Fibroblast of the conjunctiva (primary cell): ENCODE measurements at regions not wholly inside any gene's neighbourhood (a gene's known extent, or its start where the extent isn't known, plus 50 kb on each side); places are given as distances from the start of the nearest gene placed in this dataset.
"Not testable (repeated sequence)": the region's sequence is repeated elsewhere in the genome, so short reads cannot be mapped to it uniquely, and the experiment has no call there.

Experiments
- DNase-seq: peaks from one replicate; pipeline ENCODE4 v3.0.0-alpha.2; 2010; ENCODE audit warnings: low read depth

DNA sequence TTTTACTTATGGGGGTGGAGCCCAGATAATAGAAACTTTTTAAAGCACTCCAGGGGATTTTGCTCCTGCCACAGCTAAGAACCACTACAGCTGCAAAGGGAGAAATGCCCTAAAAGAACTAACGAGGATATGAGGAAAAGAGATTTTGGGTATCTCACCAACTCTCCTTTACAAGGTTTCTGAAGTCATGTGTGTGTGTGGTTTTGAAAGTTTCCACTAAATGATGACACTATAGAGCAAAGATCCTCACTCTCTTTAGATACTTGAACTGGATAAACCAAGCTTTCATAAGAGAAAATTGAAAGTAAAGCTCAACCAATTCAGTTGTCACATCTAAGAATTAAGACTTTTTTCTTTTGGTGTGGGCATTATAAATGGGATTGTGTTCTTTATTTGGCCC, 455.3 kb upstream of the ALCAM start:
- DNase-seq, result no peak

GRCh38 chr3:104916971-104917370, 449.7 kb upstream of the ALCAM start:
- no peak for DNase-seq

DNA sequence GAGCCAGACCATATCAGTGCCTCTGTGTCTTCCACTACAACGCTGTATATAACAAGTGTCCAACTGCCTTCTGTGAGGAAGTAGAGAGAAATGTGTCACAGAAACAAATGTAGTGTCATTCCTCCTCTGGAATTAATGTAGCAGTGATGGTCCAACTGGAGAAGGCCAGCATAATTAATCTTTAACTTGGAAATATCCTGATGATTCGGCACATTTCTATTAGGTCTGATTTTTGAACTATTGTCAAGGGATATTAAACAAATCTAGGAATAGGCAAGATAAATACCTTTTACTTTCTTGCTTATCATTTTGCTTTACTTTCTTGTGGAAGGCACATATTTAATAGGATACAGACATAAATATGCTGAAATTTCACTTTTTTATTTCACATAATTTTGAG, 446.2 kb upstream of the ALCAM start:
- no peak for DNase-seq

DNA sequence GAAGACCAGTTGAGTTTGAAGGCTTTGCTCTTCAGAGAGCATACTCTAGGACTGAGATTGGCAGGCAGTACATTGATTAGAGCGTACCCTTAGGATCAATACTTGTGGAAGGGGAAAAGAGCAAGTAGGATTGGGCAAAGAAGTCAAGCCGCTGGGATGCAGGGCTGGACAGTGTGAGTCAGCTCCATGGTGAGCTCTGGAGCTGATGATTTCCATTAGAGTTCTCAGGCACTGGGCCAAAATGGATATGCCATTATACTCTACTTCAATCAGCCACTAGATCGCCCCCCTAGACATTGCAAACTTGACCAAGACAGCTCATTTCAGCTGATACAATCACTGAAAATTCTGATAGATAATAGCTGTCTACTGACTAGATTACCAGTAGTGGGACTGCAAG, 432.7 kb upstream of the ALCAM start:
- no peak for DNase-seq

GRCh38 chr3:104935613-104936012, 431.1 kb upstream of the ALCAM start:
- DNase-seq, result no peak

DNA sequence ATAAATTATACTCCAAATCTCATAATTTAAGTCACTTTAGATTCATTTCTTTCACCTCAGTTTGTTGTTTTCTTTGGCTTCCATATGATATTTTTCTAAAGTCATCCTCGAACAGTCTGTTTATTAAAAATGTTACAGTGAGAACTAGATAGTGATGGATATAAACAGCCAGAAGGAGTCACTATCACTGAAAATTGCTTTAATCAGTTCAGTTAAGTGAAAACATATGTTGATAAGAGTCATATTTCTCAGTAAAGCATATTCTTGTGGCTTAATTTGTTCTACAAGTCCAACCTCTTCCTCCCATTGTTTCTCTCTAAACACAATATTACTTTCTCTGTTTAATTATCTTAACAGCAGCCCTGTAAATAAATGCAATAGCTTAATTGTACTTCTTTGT, 427.5 kb upstream of the ALCAM start:
- DNase-seq, result no peak

GRCh38 chr3:104941785-104942184, 424.9 kb upstream of the ALCAM start:
- DNase-seq, result no peak

GRCh38 chr3:104943974-104944373, 422.7 kb upstream of the ALCAM start:
- DNase-seq, result no peak

GRCh38 chr3:104947943-104948342, 418.8 kb upstream of the ALCAM start:
- DNase-seq, result no peak

GRCh38 chr3:104949810-104950209, 416.9 kb upstream of the ALCAM start:
- not testable (repeated sequence) for DNase-seq

DNA sequence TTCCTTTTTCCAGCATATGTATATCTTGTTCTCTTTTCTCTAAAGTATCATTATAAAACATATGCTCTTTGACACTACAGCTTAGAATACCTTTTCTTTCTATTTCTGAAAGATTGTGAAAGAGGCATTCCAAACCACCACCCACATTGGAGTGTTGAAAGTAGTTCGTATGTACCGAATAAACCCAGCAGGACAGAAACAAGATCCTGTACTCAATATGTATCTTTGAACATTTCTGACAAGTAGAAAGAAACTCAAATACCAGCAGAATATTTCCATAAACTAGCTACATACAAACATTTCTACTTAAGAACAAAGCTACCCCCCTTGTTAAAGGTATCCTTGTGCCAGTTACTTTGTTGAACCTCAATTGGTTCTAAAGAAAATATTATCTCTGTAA, 415.3 kb upstream of the ALCAM start:
- DNase-seq, result peak; percentile 13

DNA sequence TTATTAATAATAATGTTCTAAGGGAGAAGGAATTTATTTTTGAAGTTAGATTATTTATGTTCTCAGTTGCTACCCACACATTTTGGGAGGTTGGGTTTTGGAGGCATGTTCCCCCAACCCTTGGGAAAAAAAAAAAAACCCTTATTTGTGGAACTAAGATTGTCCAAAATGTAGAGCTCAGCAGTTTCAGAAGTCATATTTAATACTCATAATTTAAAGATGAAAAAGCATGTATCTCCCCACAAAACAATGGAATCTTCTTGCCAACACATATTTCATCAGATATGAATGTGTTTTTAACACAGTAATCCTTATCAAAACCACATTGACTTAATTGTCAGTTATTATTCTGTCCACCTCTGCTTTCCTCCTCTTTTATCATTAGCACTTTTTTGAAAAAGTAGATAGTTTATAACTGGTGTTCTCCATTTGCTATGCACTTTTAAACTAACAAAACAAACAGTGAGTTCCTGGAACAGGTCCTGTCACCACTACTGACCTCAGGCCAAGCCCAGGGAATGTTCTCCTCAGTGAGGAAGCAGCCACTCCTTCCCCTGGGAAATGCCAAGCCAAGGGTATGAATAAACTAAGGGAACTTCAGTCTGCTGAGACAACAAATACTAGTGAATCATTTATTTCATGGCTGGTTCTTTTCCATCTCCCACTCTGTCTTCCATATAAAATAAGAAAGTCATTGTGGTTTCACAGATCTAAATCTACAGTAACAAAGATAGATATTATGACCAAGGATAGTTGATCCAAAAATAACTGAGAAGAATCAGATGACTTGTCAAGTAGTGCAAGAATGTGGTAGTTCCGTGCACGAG, 414.4 kb upstream of the ALCAM start:
- peak; percentile 44 for DNase-seq

DNA sequence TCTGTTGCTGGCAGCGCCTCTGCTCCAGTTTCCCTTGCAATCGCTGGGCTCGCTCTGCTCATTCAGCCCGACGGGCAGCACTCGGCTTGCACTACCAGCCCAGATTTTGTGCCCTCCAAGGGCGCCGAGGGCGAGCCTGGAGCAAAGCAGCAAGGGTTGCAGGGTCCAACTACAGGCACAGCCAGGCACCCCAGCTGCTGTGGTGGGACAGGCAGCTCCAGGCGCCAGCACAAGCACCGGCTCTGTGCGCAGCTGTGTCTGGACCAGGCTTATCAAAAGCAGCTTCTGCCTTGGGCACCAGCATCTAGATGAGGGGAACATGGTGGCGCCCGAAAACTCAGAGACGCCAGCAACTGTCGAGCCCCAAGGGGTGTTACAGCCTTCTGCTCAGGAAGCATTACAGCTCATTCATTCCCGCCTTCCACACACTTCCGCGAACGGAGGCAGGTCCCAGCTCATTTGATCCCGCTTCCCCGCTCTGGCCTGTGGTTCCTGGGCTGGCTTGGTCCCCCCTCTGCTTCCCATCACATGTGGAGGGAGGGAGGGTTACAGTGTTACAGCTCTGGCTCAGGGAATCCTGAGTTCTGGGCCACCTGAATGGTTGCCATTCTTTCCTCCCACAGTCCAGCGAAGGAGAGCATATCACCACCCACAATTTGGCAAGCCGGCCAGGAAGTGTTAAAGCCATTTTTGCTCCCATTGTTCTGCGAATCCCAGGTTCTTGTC, 409.9 kb upstream of the ALCAM start:
- no peak for DNase-seq

DNA sequence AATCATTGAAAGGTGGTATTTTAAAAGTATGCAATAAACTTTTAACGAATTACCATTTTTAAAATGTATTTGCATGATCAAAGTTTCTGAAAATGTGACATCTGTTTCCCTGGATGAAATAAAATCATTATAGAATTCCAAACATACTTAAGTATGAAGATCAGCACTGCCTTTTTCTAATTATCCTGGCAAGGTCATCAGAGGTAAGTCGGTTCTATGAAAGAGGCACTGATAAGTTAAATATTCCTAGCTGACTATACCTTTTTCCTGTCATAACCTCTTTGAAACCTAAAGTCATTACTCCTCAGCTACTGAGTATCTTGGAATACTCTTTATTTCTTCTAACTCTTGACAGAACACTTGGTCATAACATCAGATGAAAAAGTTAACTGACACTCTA, 406.1 kb upstream of the ALCAM start:
- no peak for DNase-seq

GRCh38 chr3:104961851-104962250, 404.9 kb upstream of the ALCAM start:
- no peak for DNase-seq

- DNase-seq, result no peak
These were observed 392.4 kb upstream of the ALCAM start for GRCh38 chr3:104974316-104974715.

GRCh38 chr3:104977719-104978118, 389.0 kb upstream of the ALCAM start:
- no peak for DNase-seq

GRCh38 chr3:104982130-104982529, 384.6 kb upstream of the ALCAM start:
- no peak for DNase-seq

DNA sequence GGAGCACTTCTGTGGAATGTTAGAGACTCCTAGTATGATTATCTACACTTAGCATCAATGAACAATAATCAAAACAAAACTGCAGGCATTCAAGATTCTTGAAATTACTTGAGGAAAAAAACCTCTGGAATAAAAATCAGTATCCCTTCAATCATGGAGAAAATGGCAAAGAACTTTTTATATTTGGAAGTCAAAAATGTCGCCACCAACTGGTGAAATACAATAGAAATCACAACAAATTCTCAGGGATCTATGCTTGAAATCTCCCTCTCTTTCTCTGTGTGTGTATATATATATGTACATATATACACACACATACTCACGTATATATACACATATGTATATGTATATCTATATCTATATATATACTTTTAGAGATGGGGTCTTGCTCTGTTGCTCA, 378.9 kb upstream of the ALCAM start:
- DNase-seq, result no peak

- no peak for DNase-seq
These were observed 378.2 kb upstream of the ALCAM start for GRCh38 chr3:104988496-104988895.

- no peak for DNase-seq
These were observed 376.8 kb upstream of the ALCAM start for GRCh38 chr3:104989878-104990277.

DNA sequence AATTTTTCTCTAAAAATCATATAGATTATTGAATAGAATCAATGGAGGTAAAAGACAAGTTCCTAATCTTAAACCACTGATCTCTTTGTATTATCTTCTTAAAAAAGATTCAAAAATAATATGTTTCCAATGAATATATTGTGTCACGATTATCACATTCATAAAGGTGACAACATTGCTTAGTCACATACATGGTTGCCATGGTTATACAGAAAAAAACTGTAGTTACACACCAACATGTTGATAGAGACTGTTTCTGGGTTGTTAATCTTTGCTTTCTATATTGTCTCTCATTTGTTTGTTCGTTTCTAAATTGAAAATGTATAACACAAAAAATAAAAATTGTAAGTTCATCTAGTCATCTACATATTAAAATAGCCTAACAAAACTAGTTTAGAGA, 376.0 kb upstream of the ALCAM start:
- DNase-seq, result no peak

DNA sequence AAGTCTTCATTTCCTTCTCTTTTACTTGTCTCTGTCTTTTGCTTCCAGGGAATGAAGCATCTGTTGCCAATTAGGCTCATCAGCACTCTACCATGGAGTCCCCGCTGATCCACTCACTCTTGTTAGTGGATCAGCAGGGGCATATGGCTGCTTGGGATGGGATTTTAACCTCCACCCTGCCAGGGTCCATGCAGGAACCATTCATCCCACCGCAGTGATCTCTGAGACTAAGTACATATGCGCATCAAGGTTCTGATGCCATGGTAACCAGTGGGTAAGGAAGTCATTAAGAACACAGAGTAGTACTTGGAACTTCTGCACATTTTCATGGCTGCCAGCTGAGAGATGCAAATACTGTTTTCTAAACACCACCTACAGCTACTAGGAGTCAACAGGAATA, 374.0 kb upstream of the ALCAM start:
- DNase-seq, result no peak

DNA sequence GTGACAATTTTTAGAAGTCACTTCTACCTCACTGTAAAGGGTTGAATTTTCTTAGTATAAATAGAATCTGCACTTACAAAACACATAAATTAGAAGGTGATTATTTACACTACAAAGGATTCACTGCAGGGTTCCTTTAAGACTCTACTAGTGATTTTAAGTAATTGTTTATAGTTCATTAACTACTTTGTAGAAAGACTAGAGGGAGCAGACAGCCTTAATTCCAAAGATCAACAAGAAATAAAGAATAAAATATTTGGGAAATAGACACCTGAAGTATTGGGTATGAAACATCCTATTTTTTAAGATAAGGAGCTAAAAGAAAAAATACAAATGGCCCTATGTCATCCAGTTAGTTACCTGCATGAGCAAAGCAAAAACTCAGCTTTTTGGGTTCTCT, 360.5 kb upstream of the ALCAM start:
- DNase-seq, result no peak
